Breast epithelium (tissue), 4 donors: ENCODE measurements at regions not wholly inside any gene's neighbourhood (a gene's known extent, or its start where the extent isn't known, plus 50 kb on each side); places are given as distances from the start of the nearest gene placed in this dataset.

ENCODE experiments used
- DNase-seq, 2 donors: peaks; one replicate each; pipeline ENCODE4 v3.0.0-alpha.2; 2019; ENCODE audit warnings: low spot score in 2 of 2
- H3K27ac ChIP-seq, 2 donors: fragments of 200-600 bp; sonication (generic) in 1 of 2; one replicate each; pipeline ENCODE4 v1.5.1; 2016 to 2019; ENCODE audit warnings: mild to moderate bottlenecking in 1 of 2
- H3K27me3 ChIP-seq, 2 donors: fragments of 200-600 bp; sonication (generic) in 1 of 2; one replicate each; pipeline versions ENCODE4 v1.5.1 to v1.6.0; 2017 to 2019; ENCODE audit warnings: control low read depth in 1 of 2, mild to moderate bottlenecking in 1 of 2
- H3K36me3 ChIP-seq: fragments of 200-600 bp; one replicate; pipeline ENCODE4 v1.5.1; 2019
- H3K4me1 ChIP-seq, 2 donors: fragments of 200-600 bp; sonication (generic); one replicate each; pipeline ENCODE4 v1.5.1; 2016 to 2019; ENCODE audit warnings: control low read depth in 1 of 2
- H3K4me3 ChIP-seq, 3 donors: fragments of 200-600 bp; sonication (generic); 1 replicate in 2 of 3; 2 replicates in 1 of 3; pipeline ENCODE4 v1.5.1; 2016 to 2019; ENCODE audit warnings: mild to moderate bottlenecking in 3 of 3, moderate library complexity in 2 of 3
- H3K9me3 ChIP-seq, 2 donors: fragments of 200-600 bp; sonication (generic) in 1 of 2; one replicate each; pipeline ENCODE4 v1.5.1; 2016 to 2019; ENCODE audit warnings: control low read depth in 1 of 2
- POLR2A ChIP-seq: fragments of 450-650 bp; IDR thresholded peaks from one replicate; pipeline ENCODE4 v1.6.1; 2016; ENCODE audit warnings: antibody characterized with exemption, mild to moderate bottlenecking, moderate library complexity
- POLR2AphosphoS5 ChIP-seq, 3 donors: sonication (generic); formaldehyde crosslinking; IDR thresholded peaks; one replicate each; pipeline ENCODE4 v1.6.1; 2017; ENCODE audit warnings: antibody characterized with exemption in 3 of 3
- intact Hi-C: fragments of 100-400 bp; cut with DNase I; formaldehyde crosslinking; loops from one replicate; pipeline ENCODE4 v1.15.1; 2023; ENCODE audit warnings: low total_unique reads
- TF ChIP-seq, protein P1 (sequence below), 3 donors: fragments of 450-650 bp; IDR thresholded peaks; one replicate each; pipeline ENCODE4 v1.5.1; 2016 to 2017; ENCODE audit warnings: antibody characterized with exemption in 3 of 3, mild to moderate bottlenecking in 3 of 3, moderate library complexity in 3 of 3

DNA sequence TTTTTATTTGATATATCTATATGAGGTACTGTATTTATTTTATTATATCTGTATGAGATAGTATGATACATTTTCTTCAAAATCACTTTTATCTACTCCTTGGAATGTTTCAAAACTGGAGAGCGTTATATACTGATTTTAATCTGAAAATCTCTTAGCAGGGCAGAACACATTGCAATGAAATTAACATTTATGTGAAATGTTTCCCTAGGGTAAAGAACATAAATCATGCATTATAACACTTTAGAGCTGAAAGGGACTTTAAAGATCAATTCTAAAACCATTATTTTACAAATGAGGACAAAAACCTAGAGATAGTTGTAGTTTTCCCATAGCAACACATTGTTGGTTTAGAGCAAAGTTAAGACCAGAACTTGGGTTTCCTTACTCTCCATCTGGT, 153.7 kb downstream of the ATOH1 start:
- Histone ChIP-seq H3K9me3 (peaks cover 3 to 6% of the 10 kb centered on the region in 2 donors), H3K4me3 (no peak overlapping the region), H3K36me3 (no peaks in the 10 kb centered on the region), H3K4me1 (no peaks in the 10 kb centered on the region), H3K27me3 (no peaks in the 10 kb centered on the region), H3K27ac (no peak overlapping the region)
- TF ChIP-seq POLR2AphosphoS5 (IDR thresholded peaks at IDR 0.05) = no peak
- TF ChIP-seq POLR2A = no peak
- TF ChIP-seq, protein P1, sequence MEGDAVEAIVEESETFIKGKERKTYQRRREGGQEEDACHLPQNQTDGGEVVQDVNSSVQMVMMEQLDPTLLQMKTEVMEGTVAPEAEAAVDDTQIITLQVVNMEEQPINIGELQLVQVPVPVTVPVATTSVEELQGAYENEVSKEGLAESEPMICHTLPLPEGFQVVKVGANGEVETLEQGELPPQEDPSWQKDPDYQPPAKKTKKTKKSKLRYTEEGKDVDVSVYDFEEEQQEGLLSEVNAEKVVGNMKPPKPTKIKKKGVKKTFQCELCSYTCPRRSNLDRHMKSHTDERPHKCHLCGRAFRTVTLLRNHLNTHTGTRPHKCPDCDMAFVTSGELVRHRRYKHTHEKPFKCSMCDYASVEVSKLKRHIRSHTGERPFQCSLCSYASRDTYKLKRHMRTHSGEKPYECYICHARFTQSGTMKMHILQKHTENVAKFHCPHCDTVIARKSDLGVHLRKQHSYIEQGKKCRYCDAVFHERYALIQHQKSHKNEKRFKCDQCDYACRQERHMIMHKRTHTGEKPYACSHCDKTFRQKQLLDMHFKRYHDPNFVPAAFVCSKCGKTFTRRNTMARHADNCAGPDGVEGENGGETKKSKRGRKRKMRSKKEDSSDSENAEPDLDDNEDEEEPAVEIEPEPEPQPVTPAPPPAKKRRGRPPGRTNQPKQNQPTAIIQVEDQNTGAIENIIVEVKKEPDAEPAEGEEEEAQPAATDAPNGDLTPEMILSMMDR (IDR thresholded peaks at IDR 0.05) = no peak
- no peak for DNase-seq
- intact Hi-C loops = no loop called here

DNA sequence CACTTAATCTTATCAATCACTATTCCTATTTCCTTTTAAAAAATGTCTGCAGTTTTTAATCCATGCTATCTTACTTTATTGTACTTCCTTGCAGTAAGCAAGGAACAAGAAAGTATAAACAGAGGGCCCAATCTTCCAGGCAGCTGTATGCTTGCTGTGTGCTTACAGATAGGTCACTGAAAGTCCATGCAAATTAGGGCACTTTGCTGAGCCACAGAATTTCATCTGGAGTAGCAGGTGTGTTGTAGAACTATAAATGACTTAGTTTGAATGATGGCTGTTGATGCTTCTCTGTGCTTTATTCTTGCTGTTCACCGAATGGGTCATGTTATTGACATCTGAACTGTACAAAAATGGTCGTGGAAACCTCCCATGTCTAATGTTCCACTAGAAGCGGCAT, 154.6 kb downstream of the ATOH1 start:
- H3K27me3 ChIP-seq = no peaks in the 10 kb centered on the region

DNA sequence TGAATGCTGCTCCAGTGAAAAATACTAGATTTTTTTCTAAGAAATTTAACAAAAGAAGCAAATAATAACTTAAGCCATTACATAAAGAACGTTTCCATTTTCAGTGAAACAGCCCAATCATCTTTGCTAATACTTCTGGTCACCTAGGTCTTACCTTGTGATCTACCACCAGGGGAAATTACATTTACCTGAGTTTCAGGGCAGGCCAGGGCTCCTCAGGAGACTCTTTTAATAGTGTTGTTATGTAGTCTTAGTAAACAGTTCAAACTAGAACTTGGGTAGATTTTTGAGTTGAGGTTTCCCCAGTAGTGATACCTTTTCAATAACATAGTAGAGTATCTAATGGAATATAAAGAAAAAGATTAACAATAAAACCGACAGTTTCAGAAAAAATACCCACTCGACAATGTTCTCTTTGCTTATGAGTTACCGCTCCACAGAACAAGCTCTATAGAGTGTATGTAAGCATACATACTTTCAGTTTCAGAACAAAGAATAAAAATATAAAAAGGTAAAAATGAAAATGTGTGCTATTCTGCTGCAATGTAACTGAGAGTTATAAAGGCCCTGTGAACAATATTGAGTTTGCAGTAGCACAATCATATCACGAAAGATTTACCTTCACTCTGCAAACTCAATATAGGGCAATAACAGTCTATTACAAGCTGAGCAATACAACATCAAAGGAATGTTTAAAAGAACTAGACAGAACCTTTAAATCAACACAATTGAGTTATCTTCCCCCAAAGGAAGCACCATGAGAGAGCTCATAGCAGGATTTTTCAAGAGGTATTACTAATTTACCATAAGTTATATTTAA, 165.8 kb downstream of the ATOH1 start:
- TF ChIP-seq POLR2AphosphoS5 (IDR thresholded peaks at IDR 0.05) (no peak), POLR2A (no peak)
- TF ChIP-seq, protein P1 (IDR thresholded peaks at IDR 0.05) = no peak
- Histone ChIP-seq H3K27ac (no peak overlapping the region), H3K9me3 (no peaks in the 10 kb centered on the region), H3K27me3 (no peaks in the 10 kb centered on the region), H3K36me3 (no peaks in the 10 kb centered on the region), H3K4me3 (no peak overlapping the region), H3K4me1 (no peaks in the 10 kb centered on the region)
- intact Hi-C loops = no loop called here
- no peak for DNase-seq

More for the DNA sequence above, 154.6 kb downstream of the ATOH1 start:
- no peak overlapping the region for H3K4me3 ChIP-seq
- intact Hi-C loops = no loop called here
- no peaks in the 10 kb centered on the region for H3K36me3 ChIP-seq
- no peak overlapping the region for H3K27ac ChIP-seq
- DNase-seq = no peak
- TF ChIP-seq POLR2AphosphoS5 (IDR thresholded peaks at IDR 0.05) = no peak
- no peak for TF ChIP-seq POLR2A
- TF ChIP-seq, protein P1 (IDR thresholded peaks at IDR 0.05) = no peak
- no peaks in the 10 kb centered on the region for H3K9me3 ChIP-seq
- no peaks in the 10 kb centered on the region for H3K4me1 ChIP-seq

DNA sequence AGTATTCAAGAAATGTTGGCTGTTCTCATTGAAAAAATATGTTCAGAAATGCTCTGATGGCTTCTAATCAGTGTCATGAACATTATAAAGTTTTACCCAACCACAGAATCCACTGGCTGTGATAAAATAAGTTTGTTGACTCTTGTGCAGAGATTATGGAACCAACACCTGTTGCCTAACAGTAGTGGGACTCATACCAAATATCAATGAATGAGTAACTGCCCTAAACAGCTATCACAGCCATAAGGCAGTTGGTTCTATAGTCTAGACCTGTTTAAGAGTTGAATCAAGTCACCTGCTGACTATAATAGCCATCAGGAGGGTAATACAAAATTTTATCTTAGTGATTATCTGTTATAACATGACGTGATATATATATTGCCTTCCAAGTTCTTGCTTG, 168.3 kb downstream of the ATOH1 start:
- H3K9me3 ChIP-seq = no peaks in the 10 kb centered on the region
- no peaks in the 10 kb centered on the region for H3K36me3 ChIP-seq
- intact Hi-C loops = no loop called here
- no peak overlapping the region for H3K27ac ChIP-seq
- no peaks in the 10 kb centered on the region for H3K4me1 ChIP-seq
- no peak for DNase-seq
- TF ChIP-seq, protein P1 (IDR thresholded peaks at IDR 0.05) = no peak
- no peak for TF ChIP-seq POLR2A
- TF ChIP-seq POLR2AphosphoS5 (IDR thresholded peaks at IDR 0.05) = no peak
- no peak overlapping the region for H3K4me3 ChIP-seq
- H3K27me3 ChIP-seq = no peaks in the 10 kb centered on the region

DNA sequence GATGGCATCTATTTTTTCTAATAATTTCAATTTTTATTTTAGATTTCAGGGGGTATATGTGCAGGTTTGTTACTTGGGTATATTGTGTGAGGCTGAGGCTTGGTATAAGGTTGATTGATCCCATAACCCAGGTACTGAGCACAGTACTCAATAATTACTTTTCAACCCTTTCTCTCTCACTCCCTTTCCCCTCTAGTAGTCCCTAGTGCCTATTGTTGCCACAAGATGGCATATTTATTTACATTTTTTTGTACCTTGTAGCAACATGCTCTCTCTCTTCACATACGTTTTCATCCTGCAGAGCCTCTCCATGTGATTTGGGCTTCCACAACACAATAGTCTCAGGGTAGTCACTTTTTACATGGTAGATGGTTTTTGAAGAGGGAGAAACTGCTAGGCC, 172.0 kb downstream of the ATOH1 start:
- intact Hi-C loops = no loop called here
- Histone ChIP-seq H3K9me3 (no peaks in the 10 kb centered on the region), H3K36me3 (no peaks in the 10 kb centered on the region)

More for the DNA sequence above, 172.0 kb downstream of the ATOH1 start:
- Histone ChIP-seq H3K27ac (no peak overlapping the region), H3K27me3 (no peaks in the 10 kb centered on the region), H3K4me3 (no peak overlapping the region), H3K4me1 (no peaks in the 10 kb centered on the region)
- DNase-seq = no peak
- TF ChIP-seq, protein P1 (IDR thresholded peaks at IDR 0.05) = no peak
- TF ChIP-seq POLR2A = no peak
- no peak for TF ChIP-seq POLR2AphosphoS5 (IDR thresholded peaks at IDR 0.05)
